Upper lobe of left lung (tissue), 4 donors: ENCODE measurements at regions not wholly inside any gene's neighbourhood (a gene's known extent, or its start where the extent isn't known, plus 50 kb on each side); places are given as distances from the start of the nearest gene placed in this dataset.

Source experiments
- POLR2A ChIP-seq, 4 donors: fragments of 450-650 bp; IDR thresholded peaks; one replicate each; pipeline ENCODE4 v1.5.1; 2016 to 2017; ENCODE audit warnings: antibody characterized with exemption in 4 of 4, mild to moderate bottlenecking in 2 of 4
- TF ChIP-seq, protein P1 (sequence below), 6 experiments: fragments of 450-650 bp in 4 of 6; fragments of 200-600 bp in 2 of 6; sonication (generic) in 2 of 6; IDR thresholded peaks; one replicate each; pipeline ENCODE4 v1.5.1; 2016 to 2019; ENCODE audit warnings: antibody characterized with exemption in 6 of 6

- TF ChIP-seq, protein P1, sequence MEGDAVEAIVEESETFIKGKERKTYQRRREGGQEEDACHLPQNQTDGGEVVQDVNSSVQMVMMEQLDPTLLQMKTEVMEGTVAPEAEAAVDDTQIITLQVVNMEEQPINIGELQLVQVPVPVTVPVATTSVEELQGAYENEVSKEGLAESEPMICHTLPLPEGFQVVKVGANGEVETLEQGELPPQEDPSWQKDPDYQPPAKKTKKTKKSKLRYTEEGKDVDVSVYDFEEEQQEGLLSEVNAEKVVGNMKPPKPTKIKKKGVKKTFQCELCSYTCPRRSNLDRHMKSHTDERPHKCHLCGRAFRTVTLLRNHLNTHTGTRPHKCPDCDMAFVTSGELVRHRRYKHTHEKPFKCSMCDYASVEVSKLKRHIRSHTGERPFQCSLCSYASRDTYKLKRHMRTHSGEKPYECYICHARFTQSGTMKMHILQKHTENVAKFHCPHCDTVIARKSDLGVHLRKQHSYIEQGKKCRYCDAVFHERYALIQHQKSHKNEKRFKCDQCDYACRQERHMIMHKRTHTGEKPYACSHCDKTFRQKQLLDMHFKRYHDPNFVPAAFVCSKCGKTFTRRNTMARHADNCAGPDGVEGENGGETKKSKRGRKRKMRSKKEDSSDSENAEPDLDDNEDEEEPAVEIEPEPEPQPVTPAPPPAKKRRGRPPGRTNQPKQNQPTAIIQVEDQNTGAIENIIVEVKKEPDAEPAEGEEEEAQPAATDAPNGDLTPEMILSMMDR (IDR thresholded peaks at IDR 0.05): no peak
- TF ChIP-seq POLR2A (IDR thresholded peaks at IDR 0.05): no peak
Measured at GRCh38 chr2:114167799-114168198, 274.6 kb upstream of the DPP10 start.
